ENCODE measurements at regions not wholly inside any gene's neighbourhood (a gene's known extent, or its start where the extent isn't known, plus 50 kb on each side); places are given as distances from the start of the nearest gene placed in this dataset.

DNA sequence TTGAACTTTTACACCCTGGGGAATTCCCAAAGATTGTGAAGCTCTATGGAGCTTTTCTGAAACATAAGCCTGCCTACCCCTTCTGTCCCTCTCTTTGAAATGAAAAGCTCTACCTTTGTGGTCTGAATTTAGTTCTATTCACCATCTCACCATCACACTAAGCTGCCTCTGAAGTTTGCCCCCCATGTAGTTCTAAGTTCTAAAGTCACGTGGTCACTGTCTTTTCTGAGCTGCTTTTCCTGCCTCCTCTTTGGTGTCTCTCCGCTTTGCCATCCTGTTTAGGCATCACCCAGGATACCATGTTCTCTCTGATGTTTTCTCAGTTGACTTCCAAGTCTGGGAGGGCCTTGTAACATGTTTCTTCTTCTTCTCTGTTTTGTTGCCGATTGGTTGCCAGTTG, 2206.6 kb downstream of the MAT2B start:
- no peak for TF ChIP-seq HNF4G (IDR thresholded peaks at IDR 0.05)
- no peak for TF ChIP-seq REST (IDR thresholded peaks at IDR 0.05)
- TF ChIP-seq, protein P1, sequence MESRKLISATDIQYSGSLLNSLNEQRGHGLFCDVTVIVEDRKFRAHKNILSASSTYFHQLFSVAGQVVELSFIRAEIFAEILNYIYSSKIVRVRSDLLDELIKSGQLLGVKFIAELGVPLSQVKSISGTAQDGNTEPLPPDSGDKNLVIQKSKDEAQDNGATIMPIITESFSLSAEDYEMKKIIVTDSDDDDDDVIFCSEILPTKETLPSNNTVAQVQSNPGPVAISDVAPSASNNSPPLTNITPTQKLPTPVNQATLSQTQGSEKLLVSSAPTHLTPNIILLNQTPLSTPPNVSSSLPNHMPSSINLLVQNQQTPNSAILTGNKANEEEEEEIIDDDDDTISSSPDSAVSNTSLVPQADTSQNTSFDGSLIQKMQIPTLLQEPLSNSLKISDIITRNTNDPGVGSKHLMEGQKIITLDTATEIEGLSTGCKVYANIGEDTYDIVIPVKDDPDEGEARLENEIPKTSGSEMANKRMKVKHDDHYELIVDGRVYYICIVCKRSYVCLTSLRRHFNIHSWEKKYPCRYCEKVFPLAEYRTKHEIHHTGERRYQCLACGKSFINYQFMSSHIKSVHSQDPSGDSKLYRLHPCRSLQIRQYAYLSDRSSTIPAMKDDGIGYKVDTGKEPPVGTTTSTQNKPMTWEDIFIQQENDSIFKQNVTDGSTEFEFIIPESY (IDR thresholded peaks at IDR 0.05) = no peak
- TF ChIP-seq SP1 (IDR thresholded peaks at IDR 0.05) = no peak
- no peak for TF ChIP-seq FOXA2 (IDR thresholded peaks at IDR 0.05)
- Histone ChIP-seq H3K27me3 (ENCODE audit: control insufficient read depth in 4 of 4, insufficient read depth in 4 of 4, low read length in 3 of 4) (no peaks in the 10 kb centered on the region), H3K27ac (ENCODE audit: low read depth in 1 of 2, low read length in 2 of 2) (no peak overlapping the region), H3K36me3 (ENCODE audit: control insufficient read depth in 4 of 4, insufficient read depth in 3 of 4, low read depth in 1 of 4, low read length in 3 of 4) (no peaks in the 10 kb centered on the region), H3K9ac (ENCODE audit: low read depth in 1 of 2, low read length in 2 of 2) (no peak overlapping the region), H3K4me3 (ENCODE audit: low read depth in 1 of 3, low read length in 3 of 3) (no peak overlapping the region), H3K9me3 (ENCODE audit: control insufficient read depth in 4 of 4, low read length in 3 of 4) (no peaks in the 10 kb centered on the region), H3K4me1 (ENCODE audit: control insufficient read depth in 4 of 4, insufficient read depth in 4 of 4, low read length in 3 of 4) (no peaks in the 10 kb centered on the region)
- 86% methylated on average over 3 of the region's 3 CpGs for WGBS
- no peak for DNase-seq (ENCODE audit: low spot score)

DNA sequence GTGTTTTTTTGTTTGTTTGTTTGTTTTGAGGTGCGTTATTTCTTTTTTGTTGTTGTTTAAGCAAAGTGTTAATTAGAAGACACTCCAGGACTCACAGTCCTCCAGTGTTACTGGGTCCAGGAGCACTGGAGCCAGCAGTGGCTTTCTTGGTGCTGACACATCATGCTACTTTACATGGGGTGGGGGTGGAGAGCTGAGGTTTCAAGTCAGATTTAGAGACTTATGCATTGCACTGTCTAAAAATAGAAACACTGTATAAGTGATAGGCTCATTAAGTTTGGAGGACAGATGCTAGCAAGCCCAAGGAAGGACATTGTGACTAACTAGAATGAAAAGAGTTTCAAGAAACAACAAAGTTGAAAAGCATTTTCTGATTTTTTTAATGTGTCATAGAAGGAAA, 2209.2 kb downstream of the MAT2B start:
- H3K4me3 ChIP-seq (ENCODE audit: low read depth in 1 of 3, low read length in 3 of 3) = no peak overlapping the region
- H3K36me3 ChIP-seq (ENCODE audit: control insufficient read depth in 4 of 4, insufficient read depth in 3 of 4, low read depth in 1 of 4, low read length in 3 of 4) = no peaks in the 10 kb centered on the region
- H3K9ac ChIP-seq (ENCODE audit: low read depth in 1 of 2, low read length in 2 of 2) = no peak overlapping the region
- TF ChIP-seq RAD21 (IDR thresholded peaks at IDR 0.05) (no peak), REST (IDR thresholded peaks at IDR 0.05) (no peak), EGR1 (IDR thresholded peaks at IDR 0.05; ENCODE audit: low read depth in 2 of 2) (no peak), GABPA (IDR thresholded peaks at IDR 0.05 in 1 of 2, conservative IDR thresholded peaks at IDR 0.05 in 1 of 2) (no peak), SP1 (IDR thresholded peaks at IDR 0.05) (no peak), NR2F2 (IDR thresholded peaks at IDR 0.05) (no peak), CTCF (IDR thresholded peaks at IDR 0.05; ENCODE audit: low read depth, low read length, missing input control) (no peak), TAF1 (conservative IDR thresholded peaks at IDR 0.05) (no peak), YY1 (IDR thresholded peaks at IDR 0.05) (no peak), HNF4G (IDR thresholded peaks at IDR 0.05) (no peak), FOXA2 (IDR thresholded peaks at IDR 0.05) (no peak), MAX (IDR thresholded peaks at IDR 0.05) (no peak), FOXA1 (IDR thresholded peaks at IDR 0.05) (no peak), HNF4A (conservative IDR thresholded peaks at IDR 0.05) (no peak)
- TF ChIP-seq, protein P1 (IDR thresholded peaks at IDR 0.05) = no peak
- whole genome bisulfite sequencing = 65% methylated on average over 1 of the region's 1 CpG
- H3K27ac ChIP-seq (ENCODE audit: low read depth in 1 of 2, low read length in 2 of 2) = no peak overlapping the region
- H3K9me3 ChIP-seq (ENCODE audit: control insufficient read depth in 4 of 4, low read length in 3 of 4) = no peaks in the 10 kb centered on the region
- H3K4me1 ChIP-seq (ENCODE audit: control insufficient read depth in 4 of 4, insufficient read depth in 4 of 4, low read length in 3 of 4) = no peaks in the 10 kb centered on the region
- DNase-seq (ENCODE audit: low spot score) = no peak
- no peaks in the 10 kb centered on the region for H3K27me3 ChIP-seq (ENCODE audit: control insufficient read depth in 4 of 4, insufficient read depth in 4 of 4, low read length in 3 of 4)

Measured in liver (tissue), 8 donors.